Uterus (tissue), 3 donors: ENCODE measurements at regions not wholly inside any gene's neighbourhood (a gene's known extent, or its start where the extent isn't known, plus 50 kb on each side); places are given as distances from the start of the nearest gene placed in this dataset.

Experiments
- DNase-seq, 2 donors: peaks; one replicate each; pipeline ENCODE4 v3.0.0-alpha.2; 2019 to 2020
- H3K27ac ChIP-seq, 2 donors: fragments of 200-600 bp; sonication (generic); 1 replicate in 1 of 2; 2 replicates in 1 of 2; pipeline ENCODE4 v1.5.1; 2016 to 2018
- H3K27me3 ChIP-seq, 2 donors: fragments of 200-600 bp; sonication (generic); one replicate each; pipeline ENCODE4 v1.5.1; 2018 to 2019; ENCODE audit warnings: control low read depth in 1 of 2
- H3K36me3 ChIP-seq, 2 donors: fragments of 200-600 bp; sonication (generic); one replicate each; pipeline ENCODE4 v1.5.1; 2019; ENCODE audit warnings: control low read depth in 1 of 2
- H3K4me1 ChIP-seq, 2 donors: fragments of 200-600 bp; sonication (generic); one replicate each; pipeline ENCODE4 v1.5.1; 2018 to 2019; ENCODE audit warnings: control low read depth in 1 of 2
- H3K4me3 ChIP-seq, 2 donors: fragments of 200-600 bp; sonication (generic); 1 replicate in 1 of 2; 2 replicates in 1 of 2; pipeline ENCODE4 v1.5.1; 2018 to 2019; ENCODE audit warnings: mild to moderate bottlenecking in 1 of 2
- H3K9me3 ChIP-seq, 2 donors: fragments of 200-600 bp; sonication (generic); one replicate each; pipeline ENCODE4 v1.5.1; 2019; ENCODE audit warnings: control low read depth in 1 of 2
- POLR2A ChIP-seq, 2 donors: fragments of 450-650 bp; IDR thresholded peaks; one replicate each; pipeline ENCODE4 v1.6.1; 2016; ENCODE audit warnings: antibody characterized with exemption in 2 of 2, mild to moderate bottlenecking in 1 of 2, moderate library complexity in 1 of 2
- intact Hi-C: fragments of 100-400 bp; cut with DNase I; formaldehyde crosslinking; loops from one replicate; pipeline ENCODE4 v1.15.1; 2023; ENCODE audit warnings: low total_unique reads
- TF ChIP-seq, protein P1 (sequence below), 4 experiments: fragments of 200-600 bp in 2 of 4; fragments of 450-650 bp in 2 of 4; sonication (generic) in 2 of 4; IDR thresholded peaks; one replicate each; pipeline ENCODE4 v1.5.1; 2016 to 2019; ENCODE audit warnings: antibody characterized with exemption in 4 of 4, mild to moderate bottlenecking in 2 of 4, moderate library complexity in 1 of 4
- donor health status: DM: yes; HTN: yes; CAD: no.

DNA sequence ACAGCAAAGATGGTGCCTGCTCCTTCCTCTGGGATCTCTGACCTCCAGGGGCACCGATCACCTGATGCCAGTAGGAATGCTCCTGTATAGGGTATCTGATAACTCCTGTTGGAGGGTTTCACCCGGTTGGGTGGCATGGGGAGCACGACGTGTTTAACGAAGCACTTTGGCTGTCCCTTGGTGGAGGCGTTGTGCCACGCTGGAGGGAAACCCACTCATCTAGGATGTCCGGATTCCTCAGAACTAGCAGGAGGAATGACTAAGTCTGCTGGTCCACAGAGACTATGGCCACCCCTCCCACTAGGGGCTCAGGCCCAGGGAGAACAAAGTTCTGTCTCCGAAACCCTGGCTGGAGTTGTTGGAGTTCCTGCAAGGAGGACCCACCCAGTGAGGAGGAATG is 1624.4 kb downstream of the GRIK2 start:
- intact Hi-C loops: no loop called here
- H3K36me3 ChIP-seq: no peaks in the 10 kb centered on the region
- H3K9me3 ChIP-seq: no peaks in the 10 kb centered on the region
- no peak overlapping the region for H3K4me3 ChIP-seq
- TF ChIP-seq POLR2A (IDR thresholded peaks at IDR 0.05): no peak
- TF ChIP-seq, protein P1, sequence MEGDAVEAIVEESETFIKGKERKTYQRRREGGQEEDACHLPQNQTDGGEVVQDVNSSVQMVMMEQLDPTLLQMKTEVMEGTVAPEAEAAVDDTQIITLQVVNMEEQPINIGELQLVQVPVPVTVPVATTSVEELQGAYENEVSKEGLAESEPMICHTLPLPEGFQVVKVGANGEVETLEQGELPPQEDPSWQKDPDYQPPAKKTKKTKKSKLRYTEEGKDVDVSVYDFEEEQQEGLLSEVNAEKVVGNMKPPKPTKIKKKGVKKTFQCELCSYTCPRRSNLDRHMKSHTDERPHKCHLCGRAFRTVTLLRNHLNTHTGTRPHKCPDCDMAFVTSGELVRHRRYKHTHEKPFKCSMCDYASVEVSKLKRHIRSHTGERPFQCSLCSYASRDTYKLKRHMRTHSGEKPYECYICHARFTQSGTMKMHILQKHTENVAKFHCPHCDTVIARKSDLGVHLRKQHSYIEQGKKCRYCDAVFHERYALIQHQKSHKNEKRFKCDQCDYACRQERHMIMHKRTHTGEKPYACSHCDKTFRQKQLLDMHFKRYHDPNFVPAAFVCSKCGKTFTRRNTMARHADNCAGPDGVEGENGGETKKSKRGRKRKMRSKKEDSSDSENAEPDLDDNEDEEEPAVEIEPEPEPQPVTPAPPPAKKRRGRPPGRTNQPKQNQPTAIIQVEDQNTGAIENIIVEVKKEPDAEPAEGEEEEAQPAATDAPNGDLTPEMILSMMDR (IDR thresholded peaks at IDR 0.05): no peak
- H3K4me1 ChIP-seq: no peaks in the 10 kb centered on the region
- no peak for DNase-seq
- no peaks in the 10 kb centered on the region for H3K27me3 ChIP-seq
- H3K27ac ChIP-seq: no peak overlapping the region

DNA sequence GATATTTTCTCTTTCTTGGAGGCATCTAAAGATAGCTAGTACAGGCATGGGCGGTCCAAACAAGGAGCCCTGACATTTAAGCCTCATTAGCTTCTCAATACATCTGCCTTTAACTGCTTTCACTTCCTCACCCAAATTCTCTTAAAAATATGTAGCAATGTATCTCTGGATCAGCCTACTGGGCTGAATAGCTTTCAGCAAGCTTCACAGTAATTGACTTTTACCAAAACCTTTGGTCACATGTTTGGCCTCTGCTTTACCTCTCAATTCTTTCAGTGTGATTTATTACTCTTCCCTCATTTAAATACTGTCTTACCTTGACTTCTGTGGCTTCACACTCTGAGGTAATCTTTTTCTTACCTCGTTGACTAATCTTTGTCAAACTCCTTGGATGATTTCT is 1618.1 kb downstream of the GRIK2 start:
- TF ChIP-seq POLR2A (IDR thresholded peaks at IDR 0.05): no peak
- TF ChIP-seq, protein P1 (IDR thresholded peaks at IDR 0.05): no peak
- no peak for DNase-seq
- no peak overlapping the region for H3K4me3 ChIP-seq
- no peak overlapping the region for H3K27ac ChIP-seq
- H3K9me3 ChIP-seq: no peaks in the 10 kb centered on the region
- H3K36me3 ChIP-seq: no peaks in the 10 kb centered on the region
- intact Hi-C loops: no loop called here
- H3K27me3 ChIP-seq: no peaks in the 10 kb centered on the region
- H3K4me1 ChIP-seq: no peaks in the 10 kb centered on the region

DNA sequence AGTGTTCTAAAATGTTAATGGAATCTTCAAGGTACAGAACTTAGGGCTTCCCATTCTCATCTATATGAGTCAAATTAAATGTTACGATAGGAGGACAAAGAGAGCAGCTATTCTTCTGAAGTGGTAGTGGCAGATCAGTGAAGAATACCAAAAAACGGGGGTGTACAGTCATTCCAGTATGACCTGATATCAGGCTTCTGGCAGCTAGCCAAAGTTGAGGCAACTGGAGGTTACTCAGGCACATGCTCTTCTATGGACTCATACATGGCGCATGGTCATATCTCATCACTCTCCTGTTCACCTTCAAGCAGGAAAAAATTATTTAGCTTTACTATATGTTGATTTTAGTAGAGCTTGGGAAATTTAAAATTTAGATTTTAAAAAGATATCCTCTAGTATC is 1608.8 kb downstream of the GRIK2 start:
- H3K4me3 ChIP-seq: no peak overlapping the region
- no peaks in the 10 kb centered on the region for H3K27me3 ChIP-seq
- no peak for DNase-seq
- intact Hi-C loops: no loop called here
- H3K4me1 ChIP-seq: no peaks in the 10 kb centered on the region
- H3K36me3 ChIP-seq: no peaks in the 10 kb centered on the region
- H3K27ac ChIP-seq: no peak overlapping the region
- TF ChIP-seq POLR2A (IDR thresholded peaks at IDR 0.05): no peak
- TF ChIP-seq, protein P1 (IDR thresholded peaks at IDR 0.05): no peak
- no peaks in the 10 kb centered on the region for H3K9me3 ChIP-seq

DNA sequence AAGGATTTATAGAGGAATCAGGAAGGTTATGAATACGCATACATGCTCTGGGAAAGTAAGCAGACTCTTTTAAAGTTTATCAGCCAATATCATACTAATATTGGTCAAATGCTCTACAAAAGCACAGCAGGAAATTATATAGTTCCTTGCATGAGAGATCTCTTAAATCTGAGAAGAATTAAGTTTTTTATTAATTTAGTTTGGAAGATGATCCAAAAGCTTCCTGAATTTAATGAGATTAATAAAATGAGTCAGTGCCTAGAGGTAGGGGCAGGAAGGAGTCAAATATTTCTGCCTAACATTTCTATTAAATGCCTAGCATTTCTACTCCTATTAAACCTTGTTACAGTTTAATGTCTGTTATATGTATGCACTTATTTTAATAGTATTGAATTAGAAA is 1608.2 kb downstream of the GRIK2 start:
- Histone ChIP-seq H3K27me3 (no peaks in the 10 kb centered on the region), H3K4me3 (no peak overlapping the region), H3K27ac (no peak overlapping the region), H3K36me3 (no peaks in the 10 kb centered on the region), H3K9me3 (no peaks in the 10 kb centered on the region), H3K4me1 (no peaks in the 10 kb centered on the region)
- no peak for DNase-seq
- intact Hi-C loops: no loop called here
- no peak for TF ChIP-seq POLR2A (IDR thresholded peaks at IDR 0.05)
- TF ChIP-seq, protein P1 (IDR thresholded peaks at IDR 0.05): no peak

DNA sequence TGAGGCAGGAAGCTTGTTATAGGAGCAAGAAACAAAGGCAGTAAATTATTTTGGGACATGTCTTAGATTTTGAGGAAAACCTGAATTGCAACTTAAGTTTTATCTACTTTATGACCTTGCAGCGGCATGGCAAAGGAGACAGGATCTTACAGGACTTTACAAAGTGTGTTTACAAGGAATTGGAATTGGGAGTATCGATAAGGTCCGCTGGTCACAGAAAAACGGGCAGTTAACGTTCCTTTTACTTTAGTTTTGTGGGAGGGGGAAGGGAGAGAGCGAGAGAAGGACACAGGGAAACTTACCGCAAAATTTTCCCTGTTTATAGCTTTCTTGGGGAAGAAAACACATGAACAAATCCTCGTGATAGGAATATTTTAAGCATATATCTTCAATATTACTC is 1607.2 kb downstream of the GRIK2 start:
- intact Hi-C loops: no loop called here
- Histone ChIP-seq H3K27ac (no peak overlapping the region), H3K4me3 (no peak overlapping the region), H3K4me1 (no peaks in the 10 kb centered on the region), H3K27me3 (no peaks in the 10 kb centered on the region), H3K36me3 (no peaks in the 10 kb centered on the region), H3K9me3 (no peaks in the 10 kb centered on the region)
- no peak for DNase-seq
- TF ChIP-seq POLR2A (IDR thresholded peaks at IDR 0.05): no peak
- TF ChIP-seq, protein P1 (IDR thresholded peaks at IDR 0.05): no peak
